ENCODE measurements at regions not wholly inside any gene's neighbourhood (a gene's known extent, or its start where the extent isn't known, plus 50 kb on each side); places are given as distances from the start of the nearest gene placed in this dataset.
"Not testable (repeated sequence)": the region's sequence is repeated elsewhere in the genome, so short reads cannot be mapped to it uniquely, and the experiment has no call there.

DNA sequence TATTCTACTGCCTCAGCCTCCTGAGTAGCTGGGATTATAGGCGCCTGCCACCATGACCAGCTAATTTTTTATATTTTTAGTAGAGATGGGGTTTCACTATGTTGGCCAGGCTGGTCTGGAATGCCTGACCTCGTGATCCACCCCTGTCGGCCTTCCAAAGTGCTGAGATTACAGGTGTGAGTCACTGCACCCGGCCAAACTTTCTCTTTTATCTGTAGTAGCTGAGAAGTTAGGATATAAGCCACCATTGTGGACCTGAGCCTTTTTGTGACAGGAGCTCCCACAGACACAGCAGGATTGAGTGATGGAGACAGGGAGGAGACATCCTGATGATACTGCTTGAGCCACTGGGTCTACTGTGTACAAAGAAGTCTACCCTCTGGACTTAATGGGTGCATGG, 53.5 kb upstream of the LARP1 start:
- TF ChIP-seq POLR2AphosphoS5, POLR2A (IDR thresholded peaks at IDR 0.05): not testable (repeated sequence)
- TF ChIP-seq, protein P1, sequence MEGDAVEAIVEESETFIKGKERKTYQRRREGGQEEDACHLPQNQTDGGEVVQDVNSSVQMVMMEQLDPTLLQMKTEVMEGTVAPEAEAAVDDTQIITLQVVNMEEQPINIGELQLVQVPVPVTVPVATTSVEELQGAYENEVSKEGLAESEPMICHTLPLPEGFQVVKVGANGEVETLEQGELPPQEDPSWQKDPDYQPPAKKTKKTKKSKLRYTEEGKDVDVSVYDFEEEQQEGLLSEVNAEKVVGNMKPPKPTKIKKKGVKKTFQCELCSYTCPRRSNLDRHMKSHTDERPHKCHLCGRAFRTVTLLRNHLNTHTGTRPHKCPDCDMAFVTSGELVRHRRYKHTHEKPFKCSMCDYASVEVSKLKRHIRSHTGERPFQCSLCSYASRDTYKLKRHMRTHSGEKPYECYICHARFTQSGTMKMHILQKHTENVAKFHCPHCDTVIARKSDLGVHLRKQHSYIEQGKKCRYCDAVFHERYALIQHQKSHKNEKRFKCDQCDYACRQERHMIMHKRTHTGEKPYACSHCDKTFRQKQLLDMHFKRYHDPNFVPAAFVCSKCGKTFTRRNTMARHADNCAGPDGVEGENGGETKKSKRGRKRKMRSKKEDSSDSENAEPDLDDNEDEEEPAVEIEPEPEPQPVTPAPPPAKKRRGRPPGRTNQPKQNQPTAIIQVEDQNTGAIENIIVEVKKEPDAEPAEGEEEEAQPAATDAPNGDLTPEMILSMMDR (IDR thresholded peaks at IDR 0.05), result not testable (repeated sequence)
